T47D (cell line): ENCODE measurements at regions not wholly inside any gene's neighbourhood (a gene's known extent, or its start where the extent isn't known, plus 50 kb on each side); places are given as distances from the start of the nearest gene placed in this dataset.
A peak's percentile ranks its signal among the peaks of the same experiment; 100 is the strongest.

Source experiments
- DNase-seq, 2 experiments: peaks; one replicate each; pipeline versions ENCODE4 v3.0.0 to v3.0.0-alpha.2; 2011 to 2012; ENCODE audit warnings: low read depth in 1 of 2, low spot score in 1 of 2
- JUND ChIP-seq: IDR thresholded peaks from 2 replicates; pipeline ENCODE4 v1.6.1; 2012; ENCODE audit warnings: low read depth
- in situ Hi-C: cut with HindIII; loops from 2 replicates; pipeline ENCODE4 v1.10.0; 2016; ENCODE audit warnings: low sequenced_read_pairs, low pct_unique_long_range_greater_than_20kb

- TF ChIP-seq JUND, result no peak
- in situ Hi-C loops, result no loop called here
- no peak for DNase-seq
Measured at GRCh38 chr14:31947076-31947475, 130.0 kb upstream of the ARHGAP5 start.

GRCh38 chr14:31947680-31948595 is 129.2 kb upstream of the ARHGAP5 start:
- DNase-seq, result peak; percentile 21 to 63
- TF ChIP-seq JUND, result no peak
- in situ Hi-C loops, result no loop called here

- DNase-seq, result no peak
- in situ Hi-C loops, result no loop called here
Measured at GRCh38 chr14:31949709-31950108, 127.4 kb upstream of the ARHGAP5 start.

DNA sequence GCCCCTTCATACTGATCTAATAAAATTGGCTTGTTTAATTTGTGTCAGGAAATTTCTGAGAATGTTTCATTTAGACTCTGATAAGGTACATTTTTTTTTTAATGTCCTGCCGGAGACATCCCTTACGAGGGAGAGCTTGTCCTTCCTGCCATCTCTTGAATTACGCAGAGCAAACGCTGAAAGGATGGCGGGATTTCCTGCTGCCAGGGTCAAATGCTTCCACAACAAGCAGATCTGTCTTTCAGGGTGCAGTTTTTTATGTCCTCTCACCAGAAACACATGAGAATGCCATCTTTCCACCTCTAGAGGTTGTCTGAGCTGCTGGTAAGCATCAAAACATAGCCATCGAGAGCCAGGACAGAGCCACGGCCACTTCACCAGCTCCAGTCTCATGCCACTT is 126.8 kb upstream of the ARHGAP5 start:
- DNase-seq, result no peak
- in situ Hi-C loops, result no loop called here
- TF ChIP-seq JUND, result no peak

More at GRCh38 chr14:31949709-31950108, 127.4 kb upstream of the ARHGAP5 start:
- no peak for TF ChIP-seq JUND

DNA sequence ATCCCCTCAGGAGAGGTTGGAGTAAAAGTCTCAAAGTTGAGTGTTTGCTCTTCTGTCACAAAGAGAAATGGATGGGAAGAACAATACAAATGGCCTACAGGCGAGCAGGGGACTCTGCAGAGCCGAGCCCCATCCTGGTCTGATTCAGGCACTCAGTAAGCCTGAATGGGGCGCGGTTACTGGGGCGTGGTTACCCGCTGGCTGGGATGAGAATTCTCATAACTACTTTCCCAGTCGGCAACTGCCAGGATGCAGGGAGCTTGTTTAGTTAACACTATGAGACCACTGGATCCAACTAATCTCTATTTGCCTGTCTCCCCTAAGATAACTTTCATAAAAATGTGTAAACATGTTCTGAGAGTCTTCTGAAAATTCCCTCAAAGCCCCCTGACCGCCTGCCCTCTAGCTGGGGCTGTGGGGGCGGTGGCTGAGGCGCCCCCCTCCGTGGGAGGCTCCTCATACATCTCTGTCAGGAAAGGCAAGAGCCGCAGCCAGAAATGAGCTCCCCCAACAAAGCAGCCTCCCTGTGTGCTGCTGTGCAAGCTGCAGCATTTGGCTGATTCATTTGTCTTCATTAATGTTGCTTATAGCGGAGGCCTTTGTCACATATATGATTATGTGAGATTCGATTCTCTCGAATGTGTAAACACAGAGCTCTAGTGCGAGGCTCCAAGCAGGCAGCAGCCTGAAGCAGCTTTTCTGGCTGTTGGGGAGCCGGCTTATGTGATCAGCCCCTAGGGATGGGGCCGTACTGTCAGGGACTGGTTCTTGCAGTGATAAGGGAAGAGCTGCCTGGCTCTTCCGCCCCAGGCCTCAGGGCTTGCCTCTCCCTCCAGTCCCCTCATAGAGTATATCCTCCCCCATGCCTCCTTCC is 126.1 kb upstream of the ARHGAP5 start:
- in situ Hi-C loops, result no loop called here
- no peak for DNase-seq
- no peak for TF ChIP-seq JUND

DNA sequence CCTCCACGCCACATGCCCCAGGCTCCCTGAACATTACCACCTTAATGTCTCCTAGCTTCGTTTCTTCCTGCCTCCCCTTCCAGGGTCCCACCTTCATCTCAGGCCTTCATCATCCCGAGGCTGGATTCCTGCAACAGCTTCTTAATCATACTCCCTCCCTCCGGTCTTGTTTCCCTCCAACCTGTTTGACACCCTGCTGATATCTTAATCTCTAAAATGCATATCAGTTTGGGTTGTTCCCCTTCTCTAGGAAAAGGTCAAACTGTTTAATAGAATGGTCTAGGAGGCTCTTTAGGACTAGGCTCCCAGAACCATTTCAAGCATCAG is 125.5 kb upstream of the ARHGAP5 start:
- no peak for TF ChIP-seq JUND
- no peak for DNase-seq
- in situ Hi-C loops, result no loop called here

GRCh38 chr14:31952573-31952972 is 124.5 kb upstream of the ARHGAP5 start:
- TF ChIP-seq JUND, result no peak
- no peak for DNase-seq
- in situ Hi-C loops, result no loop called here

GRCh38 chr14:31953210-31953609 is 123.9 kb upstream of the ARHGAP5 start:
- in situ Hi-C loops, result no loop called here
- no peak for DNase-seq
- TF ChIP-seq JUND, result no peak

- DNase-seq, result no peak
- TF ChIP-seq JUND, result no peak
- in situ Hi-C loops, result no loop called here
Measured at GRCh38 chr14:31954991-31955390, 122.1 kb upstream of the ARHGAP5 start.

- in situ Hi-C loops, result no loop called here
- DNase-seq, result peak in 1 of 2 experiments; percentile 25
- TF ChIP-seq JUND, result no peak
Measured at GRCh38 chr14:31955936-31956579, 121.0 kb upstream of the ARHGAP5 start.

DNA sequence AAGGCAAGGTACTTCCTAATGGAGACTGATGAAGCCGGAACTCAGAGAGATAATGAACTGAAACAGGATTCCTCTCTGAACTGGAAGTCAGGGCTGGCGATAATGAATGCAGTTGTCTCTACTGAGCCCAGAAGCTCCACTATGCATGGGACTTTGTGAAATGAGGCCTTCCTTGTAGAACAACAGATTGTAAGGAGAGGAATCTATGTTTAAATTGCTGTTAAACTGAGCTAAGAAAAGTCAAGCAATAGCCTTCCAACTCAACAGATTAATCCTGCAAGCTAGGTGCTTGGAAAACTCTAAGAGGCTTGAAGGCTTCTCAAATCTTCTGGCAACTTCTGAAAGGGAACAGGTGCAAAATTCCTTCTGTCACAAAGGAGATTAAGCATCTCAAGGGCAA is 119.5 kb upstream of the ARHGAP5 start:
- in situ Hi-C loops, result no loop called here
- no peak for TF ChIP-seq JUND
- no peak for DNase-seq

GRCh38 chr14:31960039-31960438 is 117.1 kb upstream of the ARHGAP5 start:
- TF ChIP-seq JUND, result no peak
- in situ Hi-C loops, result no loop called here
- DNase-seq, result no peak
